GM23338 (cell line): ENCODE measurements at regions not wholly inside any gene's neighbourhood (a gene's known extent, or its start where the extent isn't known, plus 50 kb on each side); places are given as distances from the start of the nearest gene placed in this dataset.

Experiments used
- CTCF ChIP-seq, 2 experiments: fragments of 200-600 bp in 1 of 2; sonication (generic) in 1 of 2; conservative IDR thresholded peaks; 2 replicates each; pipeline versions ENCODE4 v1.5.1 to v1.6.1; 2016 to 2017; ENCODE audit warnings: antibody characterized with exemption in 2 of 2, low read depth in 2 of 2, mild to moderate bottlenecking in 2 of 2, moderate library complexity in 1 of 2
- EZH2 ChIP-seq: fragments of 200-600 bp; sonication (generic); IDR thresholded peaks from one replicate; pipeline ENCODE4 v1.8.0; 2017; ENCODE audit warnings: antibody characterized with exemption, mild to moderate bottlenecking, low read depth; ENCODE audit not compliant: unreplicated experiment
- EZH2phosphoT487 ChIP-seq: fragments of 200-600 bp; sonication (generic); IDR thresholded peaks from one replicate; pipeline ENCODE4 v1.8.1; 2018; ENCODE audit warnings: antibody characterized with exemption; ENCODE audit not compliant: unreplicated experiment
- JUNB ChIP-seq: IDR thresholded peaks from one replicate; pipeline ENCODE4 v1.6.1; 2016; ENCODE audit warnings: antibody characterized with exemption; ENCODE audit not compliant: unreplicated experiment
- POLR2AphosphoS5 ChIP-seq: IDR thresholded peaks from 2 replicates; pipeline ENCODE4 v1.6.1; 2016; ENCODE audit warnings: antibody characterized with exemption, low read depth
- STAT1 ChIP-seq: IDR thresholded peaks from one replicate; pipeline ENCODE4 v1.6.1; 2016; ENCODE audit warnings: antibody characterized with exemption; ENCODE audit not compliant: unreplicated experiment
- ZNF114 ChIP-seq: fragments of 250-450 bp; sonication (Bioruptor Pico); IDR thresholded peaks from 2 replicates; pipeline ENCODE4 v1.5.0; 2020; ENCODE audit warnings: mild to moderate bottlenecking, moderate library complexity
- TF ChIP-seq, protein P1 (sequence below): IDR thresholded peaks from one replicate; pipeline ENCODE4 v1.6.1; 2018; ENCODE audit warnings: antibody characterized with exemption; ENCODE audit not compliant: unreplicated experiment
- TF ChIP-seq, protein P2 (sequence below): IDR thresholded peaks from 2 replicates; pipeline ENCODE4 v1.6.1; 2016; ENCODE audit warnings: antibody characterized with exemption

DNA sequence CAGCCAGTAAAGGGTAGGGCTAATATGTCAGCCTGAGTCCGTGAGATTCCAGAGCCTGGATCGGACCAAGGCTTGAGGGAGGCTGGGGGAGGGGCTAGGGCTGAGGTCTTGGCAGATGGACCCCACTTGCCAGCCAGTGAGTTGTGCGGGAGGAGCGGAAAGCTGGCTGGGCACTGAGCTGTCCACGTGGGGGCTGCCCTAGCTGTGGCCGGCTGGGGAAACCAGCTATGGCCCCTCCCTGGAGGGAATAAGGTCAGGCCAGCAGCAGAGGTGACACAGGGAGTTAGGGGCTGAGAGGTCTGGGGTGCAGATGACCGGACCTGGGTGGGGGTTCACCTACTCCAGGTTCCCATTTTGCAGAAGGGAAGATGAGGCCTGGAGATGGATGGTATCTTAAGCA is 77.3 kb downstream of the UNCX start:
- TF ChIP-seq EZH2 (no peak), JUNB (no peak), CTCF (conservative IDR thresholded peaks at IDR 0.05; ENCODE audit: low read depth in 2 of 2) (no peak), POLR2AphosphoS5 (no peak), EZH2phosphoT487 (no peak), ZNF114 (CRISPR knock-in tag) (no peak), STAT1 (no peak)
- TF ChIP-seq, protein P1, sequence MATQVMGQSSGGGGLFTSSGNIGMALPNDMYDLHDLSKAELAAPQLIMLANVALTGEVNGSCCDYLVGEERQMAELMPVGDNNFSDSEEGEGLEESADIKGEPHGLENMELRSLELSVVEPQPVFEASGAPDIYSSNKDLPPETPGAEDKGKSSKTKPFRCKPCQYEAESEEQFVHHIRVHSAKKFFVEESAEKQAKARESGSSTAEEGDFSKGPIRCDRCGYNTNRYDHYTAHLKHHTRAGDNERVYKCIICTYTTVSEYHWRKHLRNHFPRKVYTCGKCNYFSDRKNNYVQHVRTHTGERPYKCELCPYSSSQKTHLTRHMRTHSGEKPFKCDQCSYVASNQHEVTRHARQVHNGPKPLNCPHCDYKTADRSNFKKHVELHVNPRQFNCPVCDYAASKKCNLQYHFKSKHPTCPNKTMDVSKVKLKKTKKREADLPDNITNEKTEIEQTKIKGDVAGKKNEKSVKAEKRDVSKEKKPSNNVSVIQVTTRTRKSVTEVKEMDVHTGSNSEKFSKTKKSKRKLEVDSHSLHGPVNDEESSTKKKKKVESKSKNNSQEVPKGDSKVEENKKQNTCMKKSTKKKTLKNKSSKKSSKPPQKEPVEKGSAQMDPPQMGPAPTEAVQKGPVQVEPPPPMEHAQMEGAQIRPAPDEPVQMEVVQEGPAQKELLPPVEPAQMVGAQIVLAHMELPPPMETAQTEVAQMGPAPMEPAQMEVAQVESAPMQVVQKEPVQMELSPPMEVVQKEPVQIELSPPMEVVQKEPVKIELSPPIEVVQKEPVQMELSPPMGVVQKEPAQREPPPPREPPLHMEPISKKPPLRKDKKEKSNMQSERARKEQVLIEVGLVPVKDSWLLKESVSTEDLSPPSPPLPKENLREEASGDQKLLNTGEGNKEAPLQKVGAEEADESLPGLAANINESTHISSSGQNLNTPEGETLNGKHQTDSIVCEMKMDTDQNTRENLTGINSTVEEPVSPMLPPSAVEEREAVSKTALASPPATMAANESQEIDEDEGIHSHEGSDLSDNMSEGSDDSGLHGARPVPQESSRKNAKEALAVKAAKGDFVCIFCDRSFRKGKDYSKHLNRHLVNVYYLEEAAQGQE: no peak
- TF ChIP-seq, protein P2, sequence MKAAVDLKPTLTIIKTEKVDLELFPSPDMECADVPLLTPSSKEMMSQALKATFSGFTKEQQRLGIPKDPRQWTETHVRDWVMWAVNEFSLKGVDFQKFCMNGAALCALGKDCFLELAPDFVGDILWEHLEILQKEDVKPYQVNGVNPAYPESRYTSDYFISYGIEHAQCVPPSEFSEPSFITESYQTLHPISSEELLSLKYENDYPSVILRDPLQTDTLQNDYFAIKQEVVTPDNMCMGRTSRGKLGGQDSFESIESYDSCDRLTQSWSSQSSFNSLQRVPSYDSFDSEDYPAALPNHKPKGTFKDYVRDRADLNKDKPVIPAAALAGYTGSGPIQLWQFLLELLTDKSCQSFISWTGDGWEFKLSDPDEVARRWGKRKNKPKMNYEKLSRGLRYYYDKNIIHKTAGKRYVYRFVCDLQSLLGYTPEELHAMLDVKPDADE: no peak
